H1 (cell line): ENCODE measurements at regions not wholly inside any gene's neighbourhood (a gene's known extent, or its start where the extent isn't known, plus 50 kb on each side); places are given as distances from the start of the nearest gene placed in this dataset.

Experiments
- BCL11A ChIP-seq, 2 experiments: IDR thresholded peaks; one replicate each; pipeline ENCODE4 v1.6.1; 2011; ENCODE audit warnings: low read depth in 2 of 2, low read length in 2 of 2, mild to moderate bottlenecking in 2 of 2
- CHD1 ChIP-seq: IDR thresholded peaks from 2 replicates; pipeline ENCODE4 v1.6.1; 2012; ENCODE audit warnings: low read depth, low read length, improper control_type of control experiment
- E2F6 ChIP-seq: IDR thresholded peaks from 2 replicates; pipeline ENCODE4 v1.6.1; 2012; ENCODE audit warnings: inconsistent platforms
- KDM5A ChIP-seq: fragments of 200-600 bp; IDR thresholded peaks from 2 replicates; pipeline ENCODE4 v1.7.1; 2012; ENCODE audit warnings: mild to moderate bottlenecking, low read length, inconsistent platforms, mixed read lengths
- RXRA ChIP-seq: IDR thresholded peaks from 2 replicates; pipeline ENCODE4 v1.6.1; 2011; ENCODE audit warnings: low read depth, mild to moderate bottlenecking, low read length, moderate library complexity; ENCODE audit not compliant: insufficient read depth
- SIN3A ChIP-seq, 2 experiments: IDR thresholded peaks in 1 of 2; conservative IDR thresholded peaks in 1 of 2; 2 replicates each; pipeline ENCODE4 v1.6.1; 2011 to 2012; ENCODE audit warnings: low read length in 2 of 2, improper control_type of control experiment in 1 of 2, low read depth in 1 of 2, mild to moderate bottlenecking in 1 of 2
- SIX5 ChIP-seq: IDR thresholded peaks from 2 replicates; pipeline ENCODE4 v1.6.1; 2011; ENCODE audit warnings: mild to moderate bottlenecking, low read depth, low read length
- TCF12 ChIP-seq: IDR thresholded peaks from 2 replicates; pipeline ENCODE4 v1.6.1; 2011; ENCODE audit warnings: low read depth, mild to moderate bottlenecking, low read length
- TF ChIP-seq, protein P1 (sequence below): fragments of 300-600 bp; sonication (generic); IDR thresholded peaks from 2 replicates; pipeline ENCODE4 v1.7.1; 2012; ENCODE audit warnings: low read length, moderate library complexity, mild to moderate bottlenecking, inconsistent platforms; ENCODE audit not compliant: insufficient replicate concordance

- TF ChIP-seq, protein P1, sequence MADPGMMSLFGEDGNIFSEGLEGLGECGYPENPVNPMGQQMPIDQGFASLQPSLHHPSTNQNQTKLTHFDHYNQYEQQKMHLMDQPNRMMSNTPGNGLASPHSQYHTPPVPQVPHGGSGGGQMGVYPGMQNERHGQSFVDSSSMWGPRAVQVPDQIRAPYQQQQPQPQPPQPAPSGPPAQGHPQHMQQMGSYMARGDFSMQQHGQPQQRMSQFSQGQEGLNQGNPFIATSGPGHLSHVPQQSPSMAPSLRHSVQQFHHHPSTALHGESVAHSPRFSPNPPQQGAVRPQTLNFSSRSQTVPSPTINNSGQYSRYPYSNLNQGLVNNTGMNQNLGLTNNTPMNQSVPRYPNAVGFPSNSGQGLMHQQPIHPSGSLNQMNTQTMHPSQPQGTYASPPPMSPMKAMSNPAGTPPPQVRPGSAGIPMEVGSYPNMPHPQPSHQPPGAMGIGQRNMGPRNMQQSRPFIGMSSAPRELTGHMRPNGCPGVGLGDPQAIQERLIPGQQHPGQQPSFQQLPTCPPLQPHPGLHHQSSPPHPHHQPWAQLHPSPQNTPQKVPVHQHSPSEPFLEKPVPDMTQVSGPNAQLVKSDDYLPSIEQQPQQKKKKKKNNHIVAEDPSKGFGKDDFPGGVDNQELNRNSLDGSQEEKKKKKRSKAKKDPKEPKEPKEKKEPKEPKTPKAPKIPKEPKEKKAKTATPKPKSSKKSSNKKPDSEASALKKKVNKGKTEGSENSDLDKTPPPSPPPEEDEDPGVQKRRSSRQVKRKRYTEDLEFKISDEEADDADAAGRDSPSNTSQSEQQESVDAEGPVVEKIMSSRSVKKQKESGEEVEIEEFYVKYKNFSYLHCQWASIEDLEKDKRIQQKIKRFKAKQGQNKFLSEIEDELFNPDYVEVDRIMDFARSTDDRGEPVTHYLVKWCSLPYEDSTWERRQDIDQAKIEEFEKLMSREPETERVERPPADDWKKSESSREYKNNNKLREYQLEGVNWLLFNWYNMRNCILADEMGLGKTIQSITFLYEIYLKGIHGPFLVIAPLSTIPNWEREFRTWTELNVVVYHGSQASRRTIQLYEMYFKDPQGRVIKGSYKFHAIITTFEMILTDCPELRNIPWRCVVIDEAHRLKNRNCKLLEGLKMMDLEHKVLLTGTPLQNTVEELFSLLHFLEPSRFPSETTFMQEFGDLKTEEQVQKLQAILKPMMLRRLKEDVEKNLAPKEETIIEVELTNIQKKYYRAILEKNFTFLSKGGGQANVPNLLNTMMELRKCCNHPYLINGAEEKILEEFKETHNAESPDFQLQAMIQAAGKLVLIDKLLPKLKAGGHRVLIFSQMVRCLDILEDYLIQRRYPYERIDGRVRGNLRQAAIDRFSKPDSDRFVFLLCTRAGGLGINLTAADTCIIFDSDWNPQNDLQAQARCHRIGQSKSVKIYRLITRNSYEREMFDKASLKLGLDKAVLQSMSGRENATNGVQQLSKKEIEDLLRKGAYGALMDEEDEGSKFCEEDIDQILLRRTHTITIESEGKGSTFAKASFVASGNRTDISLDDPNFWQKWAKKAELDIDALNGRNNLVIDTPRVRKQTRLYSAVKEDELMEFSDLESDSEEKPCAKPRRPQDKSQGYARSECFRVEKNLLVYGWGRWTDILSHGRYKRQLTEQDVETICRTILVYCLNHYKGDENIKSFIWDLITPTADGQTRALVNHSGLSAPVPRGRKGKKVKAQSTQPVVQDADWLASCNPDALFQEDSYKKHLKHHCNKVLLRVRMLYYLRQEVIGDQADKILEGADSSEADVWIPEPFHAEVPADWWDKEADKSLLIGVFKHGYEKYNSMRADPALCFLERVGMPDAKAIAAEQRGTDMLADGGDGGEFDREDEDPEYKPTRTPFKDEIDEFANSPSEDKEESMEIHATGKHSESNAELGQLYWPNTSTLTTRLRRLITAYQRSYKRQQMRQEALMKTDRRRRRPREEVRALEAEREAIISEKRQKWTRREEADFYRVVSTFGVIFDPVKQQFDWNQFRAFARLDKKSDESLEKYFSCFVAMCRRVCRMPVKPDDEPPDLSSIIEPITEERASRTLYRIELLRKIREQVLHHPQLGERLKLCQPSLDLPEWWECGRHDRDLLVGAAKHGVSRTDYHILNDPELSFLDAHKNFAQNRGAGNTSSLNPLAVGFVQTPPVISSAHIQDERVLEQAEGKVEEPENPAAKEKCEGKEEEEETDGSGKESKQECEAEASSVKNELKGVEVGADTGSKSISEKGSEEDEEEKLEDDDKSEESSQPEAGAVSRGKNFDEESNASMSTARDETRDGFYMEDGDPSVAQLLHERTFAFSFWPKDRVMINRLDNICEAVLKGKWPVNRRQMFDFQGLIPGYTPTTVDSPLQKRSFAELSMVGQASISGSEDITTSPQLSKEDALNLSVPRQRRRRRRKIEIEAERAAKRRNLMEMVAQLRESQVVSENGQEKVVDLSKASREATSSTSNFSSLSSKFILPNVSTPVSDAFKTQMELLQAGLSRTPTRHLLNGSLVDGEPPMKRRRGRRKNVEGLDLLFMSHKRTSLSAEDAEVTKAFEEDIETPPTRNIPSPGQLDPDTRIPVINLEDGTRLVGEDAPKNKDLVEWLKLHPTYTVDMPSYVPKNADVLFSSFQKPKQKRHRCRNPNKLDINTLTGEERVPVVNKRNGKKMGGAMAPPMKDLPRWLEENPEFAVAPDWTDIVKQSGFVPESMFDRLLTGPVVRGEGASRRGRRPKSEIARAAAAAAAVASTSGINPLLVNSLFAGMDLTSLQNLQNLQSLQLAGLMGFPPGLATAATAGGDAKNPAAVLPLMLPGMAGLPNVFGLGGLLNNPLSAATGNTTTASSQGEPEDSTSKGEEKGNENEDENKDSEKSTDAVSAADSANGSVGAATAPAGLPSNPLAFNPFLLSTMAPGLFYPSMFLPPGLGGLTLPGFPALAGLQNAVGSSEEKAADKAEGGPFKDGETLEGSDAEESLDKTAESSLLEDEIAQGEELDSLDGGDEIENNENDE, result no peak
- TF ChIP-seq RXRA (no peak), TCF12 (no peak), KDM5A (no peak), CHD1 (no peak), BCL11A (IDR thresholded peaks at IDR 0.05; ENCODE audit: low read depth in 2 of 2, low read length in 2 of 2) (no peak), E2F6 (no peak), SIN3A (conservative IDR thresholded peaks at IDR 0.05 in 1 of 2, IDR thresholded peaks at IDR 0.05 in 1 of 2; ENCODE audit: low read depth in 1 of 2, low read length in 2 of 2) (no peak), SIX5 (no peak)
These were observed 115.8 kb upstream of the THY1 start (continued) for GRCh38 chr11:119538753-119539152.
